GM19351 (cell line): ENCODE measurements at regions not wholly inside any gene's neighbourhood (a gene's known extent, or its start where the extent isn't known, plus 50 kb on each side); places are given as distances from the start of the nearest gene placed in this dataset.
"Not testable (repeated sequence)": the region's sequence is repeated elsewhere in the genome, so short reads cannot be mapped to it uniquely, and the experiment has no call there.

Source experiments
- ATAC-seq: cut with Tn5 transposase; IDR thresholded peaks from one replicate; pipeline ENCODE4 v1.9.1; 2021; ENCODE audit warnings: mild to moderate bottlenecking, moderate library complexity; ENCODE audit not compliant: unreplicated experiment

GRCh38 chr2:120641366-120641771 lies 94.3 kb upstream of the GLI2 start:
- ATAC-seq, result no peak

- ATAC-seq, result no peak
Measured at GRCh38 chr2:120642646-120643045, 93.0 kb upstream of the GLI2 start.

GRCh38 chr2:120646994-120647393 lies 88.7 kb upstream of the GLI2 start:
- no peak for ATAC-seq

- no peak for ATAC-seq
Measured at GRCh38 chr2:120647487-120647886, 88.2 kb upstream of the GLI2 start.

GRCh38 chr2:120649381-120649780 lies 86.3 kb upstream of the GLI2 start:
- not testable (repeated sequence) for ATAC-seq

GRCh38 chr2:120650022-120650644 lies 85.5 kb upstream of the GLI2 start:
- ATAC-seq, result no peak

- ATAC-seq, result no peak
Measured at GRCh38 chr2:120651818-120652217, 83.8 kb upstream of the GLI2 start.

- no peak for ATAC-seq
Measured at GRCh38 chr2:120653046-120653445, 82.6 kb upstream of the GLI2 start.

- no peak for ATAC-seq
Measured at GRCh38 chr2:120653871-120654270, 81.8 kb upstream of the GLI2 start.

GRCh38 chr2:120654381-120655134 lies 81.1 kb upstream of the GLI2 start:
- no peak for ATAC-seq

- no peak for ATAC-seq
Measured at GRCh38 chr2:120656273-120656950, 79.3 kb upstream of the GLI2 start.

GRCh38 chr2:120658042-120658769 lies 77.5 kb upstream of the GLI2 start:
- no peak for ATAC-seq

- ATAC-seq, result no peak
Measured at GRCh38 chr2:120658770-120659158, 76.9 kb upstream of the GLI2 start.

GRCh38 chr2:120659275-120659977 lies 76.2 kb upstream of the GLI2 start:
- no peak for ATAC-seq

GRCh38 chr2:120660056-120660694 lies 75.5 kb upstream of the GLI2 start:
- no peak for ATAC-seq

- no peak for ATAC-seq
Measured at GRCh38 chr2:120660771-120661459, 74.8 kb upstream of the GLI2 start.

- ATAC-seq, result no peak
Measured at GRCh38 chr2:120661551-120661950, 74.1 kb upstream of the GLI2 start.

GRCh38 chr2:120662046-120662445 lies 73.6 kb upstream of the GLI2 start:
- ATAC-seq, result no peak

- ATAC-seq, result no peak
Measured at GRCh38 chr2:120662746-120663145, 72.9 kb upstream of the GLI2 start.

- ATAC-seq, result no peak
Measured at GRCh38 chr2:120666433-120666832, 69.2 kb upstream of the GLI2 start.
